ENCODE measurements at regions not wholly inside any gene's neighbourhood (a gene's known extent, or its start where the extent isn't known, plus 50 kb on each side); places are given as distances from the start of the nearest gene placed in this dataset.

- WGBS, 4 donors, result 38 to 66% (median 63%) methylated on average over 2 of the region's 2 CpGs
- no peak overlapping the region for H3K4me3 ChIP-seq
- DNase-seq, result no peak
- H3K4me1 ChIP-seq (replicated peaks in 1 of 2), result peaks cover 0 to 6% of the 10 kb centered on the region in 2 donors
- intact Hi-C loops (cut with DNase I), result no loop called here
- H3K36me3 ChIP-seq (replicated peaks in 1 of 2), result no peaks in the 10 kb centered on the region
- TF ChIP-seq CTCF (IDR thresholded peaks at IDR 0.05) (no peak), POLR2A (IDR thresholded peaks at IDR 0.05) (no peak)
- no peaks in the 10 kb centered on the region for H3K27me3 ChIP-seq
- H3K9me3 ChIP-seq (replicated peaks in 1 of 3), result no peaks in the 10 kb centered on the region
- no peak overlapping the region for H3K27ac ChIP-seq
These were observed 349.3 kb downstream of the FBXO8 start for GRCh38 chr4:173934201-173934600.

- Histone ChIP-seq H3K4me1 (replicated peaks in 1 of 2) (peaks cover 0 to 6% of the 10 kb centered on the region in 2 donors), H3K27ac (no peak overlapping the region), H3K27me3 (no peaks in the 10 kb centered on the region), H3K4me3 (no peak overlapping the region), H3K9me3 (replicated peaks in 1 of 3) (no peaks in the 10 kb centered on the region), H3K36me3 (replicated peaks in 1 of 2) (no peaks in the 10 kb centered on the region)
- TF ChIP-seq CTCF (IDR thresholded peaks at IDR 0.05) (no peak), POLR2A (IDR thresholded peaks at IDR 0.05) (no peak)
- DNase-seq, result no peak
- WGBS, 4 donors, result 59 to 86% (median 78%) methylated on average over 2 of the region's 2 CpGs
- intact Hi-C loops (cut with DNase I), result no loop called here
These were observed 350.8 kb downstream of the FBXO8 start for GRCh38 chr4:173932701-173933100.

GRCh38 chr4:173930329-173930967, 353.0 kb downstream of the FBXO8 start:
- peak in 1 of 7 donors; percentile 63 for DNase-seq
- peaks cover 0 to 6% of the 10 kb centered on the region in 2 donors for H3K4me1 ChIP-seq (replicated peaks in 1 of 2)
- no peaks in the 10 kb centered on the region for H3K27me3 ChIP-seq
- TF ChIP-seq CTCF (IDR thresholded peaks at IDR 0.05), result no peak
- no peak for TF ChIP-seq POLR2A (IDR thresholded peaks at IDR 0.05)
- 58 to 68% (median 63%) methylated on average over 8 of the region's 8 CpGs for WGBS, 4 donors
- H3K36me3 ChIP-seq (replicated peaks in 1 of 2), result no peaks in the 10 kb centered on the region
- intact Hi-C loops (cut with DNase I), result no loop called here
- no peaks in the 10 kb centered on the region for H3K9me3 ChIP-seq (replicated peaks in 1 of 3)
- H3K4me3 ChIP-seq, result no peak overlapping the region
- H3K27ac ChIP-seq, result no peak overlapping the region

GRCh38 chr4:173929921-173930320, 353.5 kb downstream of the FBXO8 start:
- no peak overlapping the region for H3K4me3 ChIP-seq
- intact Hi-C loops (cut with DNase I), result no loop called here
- no peaks in the 10 kb centered on the region for H3K36me3 ChIP-seq (replicated peaks in 1 of 2)
- H3K27me3 ChIP-seq, result no peaks in the 10 kb centered on the region
- H3K4me1 ChIP-seq (replicated peaks in 1 of 2), result peaks cover 0 to 6% of the 10 kb centered on the region in 2 donors
- WGBS, 4 donors, result 80 to 87% (median 82%) methylated on average over 3 of the region's 3 CpGs
- DNase-seq, result no peak
- no peaks in the 10 kb centered on the region for H3K9me3 ChIP-seq (replicated peaks in 1 of 3)
- TF ChIP-seq CTCF (IDR thresholded peaks at IDR 0.05) (no peak), POLR2A (IDR thresholded peaks at IDR 0.05) (no peak)
- peak overlapping the region in 1 of 5 donors; percentile 18 for H3K27ac ChIP-seq
